ENCODE measurements at regions not wholly inside any gene's neighbourhood (a gene's known extent, or its start where the extent isn't known, plus 50 kb on each side); places are given as distances from the start of the nearest gene placed in this dataset.
"Not testable (repeated sequence)": the region's sequence is repeated elsewhere in the genome, so short reads cannot be mapped to it uniquely, and the experiment has no call there.

DNA sequence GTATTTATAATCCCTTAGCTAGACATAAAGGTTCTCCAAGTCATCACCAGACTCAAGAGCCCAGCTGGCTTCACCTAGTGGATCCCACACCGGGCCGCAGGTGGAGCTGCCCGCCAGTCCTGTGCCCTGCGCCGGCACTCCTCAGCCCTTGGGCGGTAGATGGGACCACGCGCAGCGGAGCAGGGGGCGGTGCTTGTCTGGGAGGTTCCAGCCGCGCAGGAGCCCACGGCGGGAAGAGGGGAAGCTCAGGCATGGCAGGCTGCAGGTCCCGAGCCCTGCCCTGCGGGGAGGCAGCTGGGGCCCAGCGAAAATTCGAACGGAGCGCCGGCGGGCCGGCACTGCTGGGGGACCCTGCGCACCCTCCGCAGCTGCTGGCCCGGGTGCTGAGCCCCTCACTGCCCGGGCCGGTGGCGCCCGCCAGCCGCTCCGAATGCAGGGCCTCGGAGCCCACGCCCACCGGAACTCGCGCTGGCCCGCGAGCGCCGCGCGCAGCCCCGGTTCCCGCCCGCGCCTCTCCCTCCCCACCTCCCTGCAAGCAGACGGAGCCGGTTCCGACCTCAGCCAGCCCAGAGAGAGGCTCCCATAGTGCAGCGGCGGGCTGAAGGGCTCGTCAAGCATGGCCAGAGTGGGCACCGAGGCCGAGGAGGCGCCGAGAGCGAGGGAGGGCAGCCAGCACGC is 675.6 kb downstream of the REEP3 start:
- H3K27me3 ChIP-seq (ENCODE audit: control insufficient read depth, insufficient read depth, low read length), result no peaks in the 10 kb centered on the region
- H3K4me3 ChIP-seq (ENCODE audit: low read depth, low read length), result no peak overlapping the region
- TF ChIP-seq, protein P1, sequence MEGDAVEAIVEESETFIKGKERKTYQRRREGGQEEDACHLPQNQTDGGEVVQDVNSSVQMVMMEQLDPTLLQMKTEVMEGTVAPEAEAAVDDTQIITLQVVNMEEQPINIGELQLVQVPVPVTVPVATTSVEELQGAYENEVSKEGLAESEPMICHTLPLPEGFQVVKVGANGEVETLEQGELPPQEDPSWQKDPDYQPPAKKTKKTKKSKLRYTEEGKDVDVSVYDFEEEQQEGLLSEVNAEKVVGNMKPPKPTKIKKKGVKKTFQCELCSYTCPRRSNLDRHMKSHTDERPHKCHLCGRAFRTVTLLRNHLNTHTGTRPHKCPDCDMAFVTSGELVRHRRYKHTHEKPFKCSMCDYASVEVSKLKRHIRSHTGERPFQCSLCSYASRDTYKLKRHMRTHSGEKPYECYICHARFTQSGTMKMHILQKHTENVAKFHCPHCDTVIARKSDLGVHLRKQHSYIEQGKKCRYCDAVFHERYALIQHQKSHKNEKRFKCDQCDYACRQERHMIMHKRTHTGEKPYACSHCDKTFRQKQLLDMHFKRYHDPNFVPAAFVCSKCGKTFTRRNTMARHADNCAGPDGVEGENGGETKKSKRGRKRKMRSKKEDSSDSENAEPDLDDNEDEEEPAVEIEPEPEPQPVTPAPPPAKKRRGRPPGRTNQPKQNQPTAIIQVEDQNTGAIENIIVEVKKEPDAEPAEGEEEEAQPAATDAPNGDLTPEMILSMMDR (IDR thresholded peaks at IDR 0.05; ENCODE audit: insufficient read depth, low read length, severe bottlenecking), result no peak
- DNase-seq (ENCODE audit: low read depth) (no peak), FAIRE-seq (no peak)
- no peaks in the 10 kb centered on the region for H3K36me3 ChIP-seq (ENCODE audit: control insufficient read depth, insufficient read depth, low read length)

DNA sequence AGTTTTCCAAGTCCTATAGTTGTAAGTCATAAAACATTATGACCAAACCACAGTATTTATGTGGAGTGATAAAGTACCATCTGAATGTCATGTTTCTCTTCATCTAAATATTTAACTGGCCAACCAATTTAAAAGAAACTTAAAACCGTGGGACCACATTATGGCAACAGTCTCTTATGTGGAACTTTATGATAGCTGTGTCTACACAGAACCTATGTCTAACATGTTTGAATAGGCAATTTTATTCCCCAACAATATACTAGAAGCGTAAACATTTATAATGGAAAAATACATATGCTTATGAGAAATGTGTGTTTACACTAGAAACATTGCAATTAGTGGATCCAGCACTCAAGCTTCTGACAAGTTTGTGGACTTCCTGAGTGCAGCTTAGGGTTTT is 680.7 kb downstream of the REEP3 start:
- DNase-seq (ENCODE audit: low read depth) (no peak), FAIRE-seq (no peak)
- H3K36me3 ChIP-seq (ENCODE audit: control insufficient read depth, insufficient read depth, low read length), result no peaks in the 10 kb centered on the region
- H3K4me3 ChIP-seq (ENCODE audit: low read depth, low read length), result no peak overlapping the region
- TF ChIP-seq, protein P1 (IDR thresholded peaks at IDR 0.05; ENCODE audit: insufficient read depth, low read length, severe bottlenecking), result no peak
- H3K27me3 ChIP-seq (ENCODE audit: control insufficient read depth, insufficient read depth, low read length), result no peaks in the 10 kb centered on the region

DNA sequence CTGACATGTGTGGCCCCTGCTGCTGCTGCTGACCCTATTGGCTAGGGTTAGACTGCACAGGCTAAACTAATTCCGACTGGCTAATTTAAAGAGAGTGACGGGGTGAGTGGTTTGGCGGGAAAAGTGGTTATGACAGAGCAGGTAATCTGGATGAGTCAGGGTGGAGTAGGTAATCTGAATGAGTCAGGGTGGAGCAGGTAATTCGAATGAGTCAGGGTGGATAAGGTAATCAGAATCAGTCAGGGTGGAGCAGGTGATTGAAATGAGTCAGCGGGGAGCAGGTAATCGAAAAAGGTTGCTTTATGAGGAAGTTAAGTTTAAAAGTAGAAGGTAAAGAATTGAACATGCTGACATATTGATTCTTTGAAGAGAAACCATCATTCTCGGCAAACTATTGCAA is 683.3 kb downstream of the REEP3 start:
- FAIRE-seq; H3K27me3 ChIP-seq (ENCODE audit: control insufficient read depth, insufficient read depth, low read length); H3K4me3 ChIP-seq (ENCODE audit: low read depth, low read length); H3K36me3 ChIP-seq (ENCODE audit: control insufficient read depth, insufficient read depth, low read length): not testable (repeated sequence)
- DNase-seq (ENCODE audit: low read depth), result peak; percentile 21

DNA sequence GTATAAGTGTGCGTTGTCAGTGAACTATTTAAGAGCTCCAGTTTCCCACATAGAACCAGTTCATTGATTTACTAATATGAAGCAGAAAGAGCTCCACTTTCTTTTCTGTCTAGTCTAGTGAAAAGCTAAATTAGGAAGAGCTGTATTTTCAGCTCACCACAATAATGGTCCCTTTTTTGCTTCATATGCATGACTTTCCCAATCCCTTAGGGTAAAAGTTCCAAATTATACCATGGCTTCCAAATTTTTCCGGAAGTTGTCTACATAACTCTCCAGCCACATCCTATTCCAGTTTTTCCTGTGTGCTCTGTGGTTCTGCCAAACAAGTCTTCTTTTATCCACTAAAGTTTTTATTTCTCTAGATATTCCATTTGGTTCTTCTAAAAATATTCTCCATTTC is 685.2 kb downstream of the REEP3 start:
- TF ChIP-seq, protein P1 (IDR thresholded peaks at IDR 0.05; ENCODE audit: insufficient read depth, low read length, severe bottlenecking), result no peak

DNA sequence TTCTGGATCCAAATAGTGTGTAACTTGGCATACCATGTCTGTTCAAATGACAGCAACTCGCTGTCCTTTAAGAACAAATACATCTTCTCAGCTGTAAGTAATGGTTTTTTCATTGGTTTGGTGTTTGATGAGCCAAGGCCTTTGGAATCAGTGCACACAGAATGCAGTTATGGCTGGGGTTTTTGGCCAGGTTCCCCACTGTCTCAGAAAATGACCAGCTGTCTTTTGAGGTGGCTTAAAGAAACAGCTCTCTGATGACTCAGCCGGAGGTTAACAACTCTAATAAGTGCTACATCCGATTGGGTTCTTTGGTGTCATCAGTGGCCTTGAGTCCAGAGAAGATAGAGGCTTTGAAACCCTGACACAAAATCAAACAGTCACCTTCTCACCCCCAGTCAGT is 688.4 kb downstream of the REEP3 start:
- TF ChIP-seq, protein P1 (IDR thresholded peaks at IDR 0.05; ENCODE audit: insufficient read depth, low read length, severe bottlenecking), result no peak
- no peaks in the 10 kb centered on the region for H3K36me3 ChIP-seq (ENCODE audit: control insufficient read depth, insufficient read depth, low read length)
- FAIRE-seq (no peak), DNase-seq (ENCODE audit: low read depth) (no peak)
- H3K27me3 ChIP-seq (ENCODE audit: control insufficient read depth, insufficient read depth, low read length), result no peaks in the 10 kb centered on the region
- no peak overlapping the region for H3K4me3 ChIP-seq (ENCODE audit: low read depth, low read length)

More for the DNA sequence above, 685.2 kb downstream of the REEP3 start:
- H3K4me3 ChIP-seq (ENCODE audit: low read depth, low read length), result no peak overlapping the region
- H3K36me3 ChIP-seq (ENCODE audit: control insufficient read depth, insufficient read depth, low read length), result no peaks in the 10 kb centered on the region
- DNase-seq (ENCODE audit: low read depth), result no peak
- no peaks in the 10 kb centered on the region for H3K27me3 ChIP-seq (ENCODE audit: control insufficient read depth, insufficient read depth, low read length)
- no peak for FAIRE-seq

DNA sequence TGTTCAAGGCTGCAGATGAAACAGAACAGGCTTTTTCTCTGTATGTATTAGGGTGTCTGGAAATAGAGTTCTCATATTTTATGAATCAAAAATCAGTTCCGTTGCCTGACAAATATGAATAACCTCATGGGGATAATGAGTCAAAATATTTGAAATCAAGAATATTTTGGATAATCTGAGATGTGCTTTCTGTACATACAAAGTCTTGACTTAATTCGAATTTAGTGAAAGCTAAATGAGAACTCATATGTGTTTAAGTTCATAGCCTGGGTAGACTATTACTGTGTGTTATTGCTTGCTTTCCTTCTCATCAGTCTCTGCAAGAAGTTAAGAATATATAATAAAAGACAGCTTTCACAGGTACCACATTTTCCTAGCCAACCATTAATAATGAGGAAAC is 689.0 kb downstream of the REEP3 start:
- FAIRE-seq (no peak), DNase-seq (ENCODE audit: low read depth) (no peak)
- Histone ChIP-seq H3K36me3 (ENCODE audit: control insufficient read depth, insufficient read depth, low read length) (no peaks in the 10 kb centered on the region), H3K4me3 (ENCODE audit: low read depth, low read length) (no peak overlapping the region), H3K27me3 (ENCODE audit: control insufficient read depth, insufficient read depth, low read length) (no peaks in the 10 kb centered on the region)
- TF ChIP-seq, protein P1 (IDR thresholded peaks at IDR 0.05; ENCODE audit: insufficient read depth, low read length, severe bottlenecking), result no peak

Data from bronchial epithelial cell (primary cell).